ENCODE measurements at regions not wholly inside any gene's neighbourhood (a gene's known extent, or its start where the extent isn't known, plus 50 kb on each side); places are given as distances from the start of the nearest gene placed in this dataset.
A peak's percentile ranks its signal among the peaks of the same experiment; 100 is the strongest.
"Not testable (repeated sequence)": the region's sequence is repeated elsewhere in the genome, so short reads cannot be mapped to it uniquely, and the experiment has no call there.

DNA sequence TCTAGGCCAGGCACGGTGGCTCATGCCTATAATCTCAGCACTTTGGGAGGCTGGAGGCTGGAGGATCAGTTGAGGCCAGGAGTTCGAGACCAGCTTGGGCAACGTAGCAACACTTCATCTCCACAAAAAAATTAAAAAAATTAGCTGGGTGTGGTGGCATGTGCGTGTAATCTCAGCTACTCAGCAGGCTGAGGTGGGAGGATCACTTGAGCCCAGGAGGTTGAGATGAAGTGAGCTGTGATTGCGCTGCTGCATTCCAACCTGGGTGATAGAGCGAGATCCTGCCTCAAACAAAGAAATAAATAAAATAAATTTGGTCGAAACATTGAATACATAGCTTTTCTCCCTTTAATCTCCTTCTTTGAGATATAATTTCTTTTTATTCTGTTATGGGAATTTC, 80.6 kb upstream of the ITGB1 start:
- DNase-seq (ENCODE audit: low read depth, low spot score): no peak

DNA sequence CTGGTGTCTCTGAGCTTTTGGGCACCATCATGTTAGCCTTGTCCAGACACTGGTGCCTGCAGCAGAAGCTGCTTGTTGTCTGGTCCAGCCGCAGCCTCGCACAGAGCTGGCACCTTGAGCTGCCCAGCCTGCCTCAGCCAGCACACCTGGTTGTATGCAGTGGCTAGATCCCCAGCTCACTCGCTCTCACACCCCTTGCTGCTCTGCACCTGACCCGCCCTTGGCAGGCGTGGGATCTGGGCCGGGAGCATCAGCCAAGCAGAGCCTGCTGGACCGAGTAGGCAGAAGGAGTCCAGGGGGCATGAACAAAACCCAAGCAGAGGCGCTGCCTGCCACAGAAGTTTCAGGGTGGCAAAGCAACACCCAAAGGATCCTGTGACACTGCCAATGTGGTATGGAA, 79.7 kb upstream of the ITGB1 start:
- DNase-seq (ENCODE audit: low read depth, low spot score): no peak

GRCh38 chr10:33036670-33037069, 78.6 kb upstream of the ITGB1 start:
- no peak for DNase-seq (ENCODE audit: low read depth, low spot score)

- no peak for DNase-seq (ENCODE audit: low read depth, low spot score)
Measured at GRCh38 chr10:33035411-33035810, 77.4 kb upstream of the ITGB1 start.

DNA sequence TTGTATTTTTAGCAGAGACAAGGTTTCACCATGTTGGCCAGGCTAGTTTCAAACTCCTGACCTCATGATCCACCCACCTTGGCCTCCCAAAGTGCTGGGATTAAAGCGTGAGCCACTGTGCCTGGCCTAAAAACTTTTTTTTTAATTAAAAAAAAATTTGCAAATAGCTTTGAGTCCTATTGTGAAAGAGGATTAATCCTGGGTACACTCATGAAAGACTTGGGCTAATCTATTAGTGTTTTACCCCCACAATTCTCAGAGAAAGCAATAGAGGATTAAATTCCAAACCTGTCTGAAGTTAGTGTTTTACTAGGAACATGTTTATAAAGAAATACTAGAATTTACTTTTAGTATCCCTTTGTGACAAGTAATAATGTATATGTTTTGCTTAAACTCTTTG, 76.9 kb upstream of the ITGB1 start:
- no peak for DNase-seq (ENCODE audit: low read depth, low spot score)

- DNase-seq (ENCODE audit: low read depth, low spot score): no peak
Measured at GRCh38 chr10:33032654-33033151, 74.7 kb upstream of the ITGB1 start.

- no peak for DNase-seq (ENCODE audit: low read depth, low spot score)
Measured at GRCh38 chr10:33031815-33032653, 74.0 kb upstream of the ITGB1 start.

DNA sequence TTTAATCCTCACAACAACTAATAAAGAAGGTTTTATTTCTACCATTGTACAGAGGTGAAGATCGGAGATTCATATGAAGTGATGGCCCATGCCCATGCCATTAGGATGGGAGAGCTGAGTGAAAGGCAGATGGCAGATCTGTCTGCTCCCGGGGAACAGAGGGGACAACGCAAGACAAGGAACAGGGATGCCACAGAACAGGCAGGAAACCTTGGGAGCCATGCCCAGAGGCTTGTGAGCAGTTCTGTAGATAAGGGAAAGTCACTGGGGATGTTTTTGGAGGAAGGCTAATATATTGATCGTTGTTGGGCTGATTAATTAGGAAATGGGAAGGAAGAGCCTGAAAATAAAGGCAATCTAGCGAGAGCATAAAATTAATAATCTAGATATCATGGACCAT, 73.1 kb upstream of the ITGB1 start:
- DNase-seq (ENCODE audit: low read depth, low spot score): no peak

DNA sequence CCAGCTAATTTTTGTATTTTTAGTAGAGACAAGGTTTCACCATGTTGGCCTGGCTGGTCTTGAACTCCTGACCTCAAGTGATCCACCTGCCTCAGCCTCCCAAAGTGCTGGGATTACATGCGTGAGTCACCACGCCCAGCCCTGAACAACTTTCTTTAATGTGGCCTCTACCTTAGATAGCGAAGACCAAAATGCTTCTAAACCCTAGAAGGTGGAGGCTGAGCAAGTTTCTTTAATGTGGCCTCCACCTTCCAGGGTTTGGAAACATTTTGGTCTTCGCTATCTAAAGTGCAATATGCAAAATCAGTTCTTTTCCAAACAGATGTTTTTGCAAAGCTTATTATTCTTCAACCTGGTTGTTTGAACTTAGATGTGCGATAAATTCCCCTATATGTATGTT, 70.5 kb upstream of the ITGB1 start:
- DNase-seq (ENCODE audit: low read depth, low spot score): not testable (repeated sequence)

GRCh38 chr10:33027088-33027487, 69.1 kb upstream of the ITGB1 start:
- DNase-seq (ENCODE audit: low read depth, low spot score): no peak

GRCh38 chr10:33026422-33026821, 68.4 kb upstream of the ITGB1 start:
- no peak for DNase-seq (ENCODE audit: low read depth, low spot score)

GRCh38 chr10:33025910-33026309, 67.9 kb upstream of the ITGB1 start:
- no peak for DNase-seq (ENCODE audit: low read depth, low spot score)

DNA sequence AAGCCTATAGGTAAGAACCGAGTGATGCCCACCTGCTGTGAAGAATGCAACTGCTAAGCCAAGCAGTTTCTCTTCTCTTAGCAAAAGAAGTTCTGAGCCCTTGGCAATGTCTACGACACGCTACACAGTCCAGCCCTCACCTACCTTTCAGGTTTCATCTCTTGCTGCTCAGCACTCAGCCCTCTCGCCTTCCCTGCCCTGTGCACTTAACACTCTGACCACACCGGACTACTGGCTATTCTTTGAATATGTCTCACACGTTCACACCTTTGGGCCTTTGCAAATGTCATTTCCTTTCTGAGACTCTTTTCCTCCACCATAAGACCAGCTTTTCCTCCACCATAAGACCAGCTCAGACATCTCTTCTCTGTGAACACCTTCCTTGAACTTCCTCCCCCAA, 67.0 kb upstream of the ITGB1 start:
- no peak for DNase-seq (ENCODE audit: low read depth, low spot score)

- no peak for DNase-seq (ENCODE audit: low read depth, low spot score)
Measured at GRCh38 chr10:33022691-33023090, 64.7 kb upstream of the ITGB1 start.

DNA sequence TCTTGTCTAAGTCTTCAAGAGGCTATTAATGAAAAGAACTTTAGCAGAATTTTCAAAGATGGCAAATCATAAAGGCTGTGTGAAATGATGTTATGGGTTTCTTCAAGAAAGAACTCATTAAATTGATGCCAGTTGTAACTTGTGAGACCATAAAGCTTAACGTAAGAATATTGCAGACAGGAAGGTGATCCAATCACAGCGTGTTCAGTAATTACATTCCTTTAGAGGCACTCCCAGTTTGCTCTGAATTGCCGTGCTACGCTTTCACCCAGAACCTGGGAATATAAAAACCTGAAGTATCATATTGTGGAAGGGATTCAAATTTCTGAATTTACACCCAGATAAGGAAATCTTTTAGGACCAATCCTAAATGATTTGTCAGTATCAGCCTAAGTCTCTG, 64.1 kb upstream of the ITGB1 start:
- no peak for DNase-seq (ENCODE audit: low read depth, low spot score)

GRCh38 chr10:33016988-33017387, 59.0 kb upstream of the ITGB1 start:
- DNase-seq (ENCODE audit: low read depth, low spot score): no peak

- DNase-seq (ENCODE audit: low read depth, low spot score): peak; percentile 32
Measured at GRCh38 chr10:33015761-33016547, 57.9 kb upstream of the ITGB1 start.

DNA sequence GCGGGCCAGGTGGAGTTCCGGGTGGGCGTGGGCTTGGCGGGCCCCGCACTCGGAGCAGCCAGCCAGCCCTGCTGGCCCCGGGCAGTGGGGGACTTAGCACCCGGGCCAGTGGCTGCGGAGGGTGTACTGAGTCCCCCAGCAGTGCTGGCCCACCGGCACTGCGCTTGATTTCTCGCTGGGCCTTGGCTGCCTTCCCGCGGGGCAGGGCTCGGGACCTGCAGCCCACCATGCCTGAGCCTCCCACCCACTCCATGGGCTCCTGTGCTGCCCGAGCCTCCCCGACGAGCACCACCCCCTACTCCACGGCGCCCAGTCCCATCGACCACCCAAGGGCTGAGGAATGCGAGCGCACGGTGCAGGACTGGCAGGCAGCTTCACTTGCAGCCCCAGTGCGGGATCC, 55.3 kb upstream of the ITGB1 start:
- DNase-seq (ENCODE audit: low read depth, low spot score): not testable (repeated sequence)

GRCh38 chr10:33012306-33012705, 54.3 kb upstream of the ITGB1 start:
- DNase-seq (ENCODE audit: low read depth, low spot score): no peak

- no peak for DNase-seq (ENCODE audit: low read depth, low spot score)
Measured at GRCh38 chr10:33010132-33011037, 52.4 kb upstream of the ITGB1 start.

- no peak for DNase-seq (ENCODE audit: low read depth, low spot score)
Measured at GRCh38 chr10:33009244-33010131, 51.5 kb upstream of the ITGB1 start.
